ENCODE measurements at regions not wholly inside any gene's neighbourhood (a gene's known extent, or its start where the extent isn't known, plus 50 kb on each side); places are given as distances from the start of the nearest gene placed in this dataset.

GRCh38 chr5:56489272-56489671, 256.1 kb upstream of the ANKRD55 start:
- no peak for ATAC-seq (replicated peaks in 1 of 4)
- POLR2A ChIA-PET, result no interaction called here
- no peak for DNase-seq

GRCh38 chr5:56487528-56488115, 254.5 kb upstream of the ANKRD55 start:
- Mint-ChIP-seq H3K4me3 (no peak overlapping the region), H3K4me1 (peaks cover 17 to 27% (median 19%) of the 10 kb centered on the region in 3 donors), H3K36me3 (no peaks in the 10 kb centered on the region), H3K27ac (no peak overlapping the region), H3K9me3 (peaks cover 3 to 5% (median 4%) of the 10 kb centered on the region in 3 donors), H3K27me3 (no peaks in the 10 kb centered on the region)
- no peaks in the 10 kb centered on the region for H3K27me3 ChIP-seq (replicated peaks in 1 of 2; ENCODE audit: control insufficient read depth in 2 of 2, extremely low read depth in 1 of 2, insufficient read depth in 2 of 2, low read length in 1 of 2)
- ATAC-seq (replicated peaks in 1 of 4) (no peak), DNase-seq (no peak)
- H3K9me3 ChIP-seq, result no peaks in the 10 kb centered on the region
- 90% methylated on average over 23 of the region's 25 CpGs for WGBS (ENCODE audit: insufficient coverage)
- no peak overlapping the region for H3K4me3 ChIP-seq (ENCODE audit: control insufficient read depth in 1 of 2, extremely low read depth in 1 of 2, low read length in 1 of 2)
- H3K27ac ChIP-seq (ENCODE audit: low read length), result no peak overlapping the region
- POLR2A ChIA-PET, result no interaction called here
- no peaks in the 10 kb centered on the region for H3K36me3 ChIP-seq (ENCODE audit: control insufficient read depth in 2 of 2, extremely low read depth in 1 of 2, insufficient read depth in 1 of 2, low read length in 1 of 2)
- CTCF ChIA-PET, result no interaction called here
- H3K4me1 ChIP-seq (ENCODE audit: control insufficient read depth in 1 of 2, extremely low read depth in 1 of 2, insufficient read depth in 2 of 2, low read length in 2 of 2), result peaks cover 8 to 12% of the 10 kb centered on the region in 2 experiments

More at GRCh38 chr5:56489272-56489671, 256.1 kb upstream of the ANKRD55 start:
- CTCF ChIA-PET, result no interaction called here
- Mint-ChIP-seq H3K27me3 (no peaks in the 10 kb centered on the region), H3K9me3 (peaks cover 3 to 5% (median 4%) of the 10 kb centered on the region in 3 donors), H3K4me3 (no peak overlapping the region), H3K36me3 (no peaks in the 10 kb centered on the region), H3K27ac (no peak overlapping the region), H3K4me1 (peaks cover 17 to 23% (median 19%) of the 10 kb centered on the region in 3 donors)
- Histone ChIP-seq H3K4me3 (ENCODE audit: control insufficient read depth in 1 of 2, extremely low read depth in 1 of 2, low read length in 1 of 2) (no peak overlapping the region), H3K9me3 (no peaks in the 10 kb centered on the region), H3K36me3 (ENCODE audit: control insufficient read depth in 2 of 2, extremely low read depth in 1 of 2, insufficient read depth in 1 of 2, low read length in 1 of 2) (no peaks in the 10 kb centered on the region), H3K27ac (ENCODE audit: low read length) (no peak overlapping the region), H3K27me3 (replicated peaks in 1 of 2; ENCODE audit: control insufficient read depth in 2 of 2, extremely low read depth in 1 of 2, insufficient read depth in 2 of 2, low read length in 1 of 2) (no peaks in the 10 kb centered on the region), H3K4me1 (ENCODE audit: control insufficient read depth in 1 of 2, extremely low read depth in 1 of 2, insufficient read depth in 2 of 2, low read length in 2 of 2) (peaks cover 8 to 12% of the 10 kb centered on the region in 2 experiments)
- 75% methylated on average over 1 of the region's 4 CpGs for WGBS (ENCODE audit: insufficient coverage)

DNA sequence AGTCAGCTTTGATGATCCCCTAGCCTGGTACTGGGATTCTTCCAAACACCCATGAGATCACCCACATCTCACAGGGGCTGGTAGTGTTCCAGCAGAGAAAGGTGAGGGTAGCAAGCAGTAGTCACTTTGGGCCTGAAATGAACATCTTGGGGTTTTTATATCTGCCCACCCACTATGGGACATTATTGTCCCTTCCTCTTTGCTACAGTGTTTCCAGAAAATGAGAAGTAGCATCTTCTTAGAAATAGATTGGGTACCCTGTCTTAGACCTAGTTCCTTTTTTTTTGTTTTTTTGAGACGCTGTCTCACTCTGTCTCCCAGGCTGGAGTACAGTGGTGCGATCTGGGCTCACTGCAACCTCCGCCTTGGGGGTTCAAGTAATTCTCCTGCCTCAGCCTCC, 249.2 kb upstream of the ANKRD55 start:
- H3K4me1 Mint-ChIP-seq, result peaks cover 33 to 47% (median 39%) of the 10 kb centered on the region in 3 donors
- Histone ChIP-seq H3K4me3 (ENCODE audit: control insufficient read depth in 1 of 2, extremely low read depth in 1 of 2, low read length in 1 of 2) (no peak overlapping the region), H3K27me3 (replicated peaks in 1 of 2; ENCODE audit: control insufficient read depth in 2 of 2, extremely low read depth in 1 of 2, insufficient read depth in 2 of 2, low read length in 1 of 2) (peaks cover 0 to 16% of the 10 kb centered on the region in 2 experiments), H3K27ac (ENCODE audit: low read length) (no peak overlapping the region), H3K4me1 (ENCODE audit: control insufficient read depth in 1 of 2, extremely low read depth in 1 of 2, insufficient read depth in 2 of 2, low read length in 2 of 2) (peaks cover 25 to 40% of the 10 kb centered on the region in 2 experiments), H3K36me3 (ENCODE audit: control insufficient read depth in 2 of 2, extremely low read depth in 1 of 2, insufficient read depth in 1 of 2, low read length in 1 of 2) (no peaks in the 10 kb centered on the region), H3K9me3 (no peaks in the 10 kb centered on the region)
- H3K36me3 Mint-ChIP-seq, result no peaks in the 10 kb centered on the region
- H3K4me3 Mint-ChIP-seq, result peak overlapping the region; percentile 82 to 93 (median 86)
- H3K9me3 Mint-ChIP-seq, result peaks cover 3 to 5% (median 4%) of the 10 kb centered on the region in 3 donors
- H3K27ac Mint-ChIP-seq, result peak overlapping the region; percentile 94 to 96
- ChIA-PET POLR2A (no interaction called here), CTCF (no interaction called here)
- no peak for DNase-seq
- 83% methylated on average over 1 of the region's 3 CpGs for WGBS (ENCODE audit: insufficient coverage)
- no peaks in the 10 kb centered on the region for H3K27me3 Mint-ChIP-seq
- no peak for ATAC-seq (replicated peaks in 1 of 4)

- Histone ChIP-seq H3K9me3 (no peaks in the 10 kb centered on the region), H3K36me3 (ENCODE audit: control insufficient read depth in 2 of 2, extremely low read depth in 1 of 2, insufficient read depth in 1 of 2, low read length in 1 of 2) (no peaks in the 10 kb centered on the region), H3K4me1 (ENCODE audit: control insufficient read depth in 1 of 2, extremely low read depth in 1 of 2, insufficient read depth in 2 of 2, low read length in 2 of 2) (peaks cover 28 to 47% of the 10 kb centered on the region in 2 experiments), H3K27me3 (replicated peaks in 1 of 2; ENCODE audit: control insufficient read depth in 2 of 2, extremely low read depth in 1 of 2, insufficient read depth in 2 of 2, low read length in 1 of 2) (peaks cover 0 to 16% of the 10 kb centered on the region in 2 experiments), H3K4me3 (ENCODE audit: control insufficient read depth in 1 of 2, extremely low read depth in 1 of 2, low read length in 1 of 2) (peak overlapping the region; percentile 53 to 65), H3K27ac (ENCODE audit: low read length) (peak overlapping the region; percentile 82)
- H3K4me1 Mint-ChIP-seq, result peaks cover 33 to 54% (median 46%) of the 10 kb centered on the region in 3 donors
- peak in 3 of 4 experiments; percentile 13 to 15 (median 14) for ATAC-seq (replicated peaks in 1 of 4)
- H3K4me3 Mint-ChIP-seq, result peak overlapping the region; percentile 82 to 93 (median 86)
- ChIA-PET POLR2A (no interaction called here), CTCF (no interaction called here)
- peak overlapping the region; percentile 94 to 96 for H3K27ac Mint-ChIP-seq
- H3K27me3 Mint-ChIP-seq, result no peaks in the 10 kb centered on the region
- no peaks in the 10 kb centered on the region for H3K36me3 Mint-ChIP-seq
- 26% methylated on average over 13 of the region's 26 CpGs for WGBS (ENCODE audit: insufficient coverage)
- H3K9me3 Mint-ChIP-seq, result peaks cover 1 to 2% (median 2%) of the 10 kb centered on the region in 3 donors
- DNase-seq, result peak in 8 of 35 experiments; percentile 6 to 56 (median 34)
Measured at GRCh38 chr5:56481428-56482357, 248.6 kb upstream of the ANKRD55 start.

- H3K27me3 ChIP-seq (replicated peaks in 1 of 2; ENCODE audit: control insufficient read depth in 2 of 2, extremely low read depth in 1 of 2, insufficient read depth in 2 of 2, low read length in 1 of 2), result peaks cover 0 to 16% of the 10 kb centered on the region in 2 experiments
- peak overlapping the region; percentile 82 for H3K27ac ChIP-seq (ENCODE audit: low read length)
- no peaks in the 10 kb centered on the region for H3K36me3 ChIP-seq (ENCODE audit: control insufficient read depth in 2 of 2, extremely low read depth in 1 of 2, insufficient read depth in 1 of 2, low read length in 1 of 2)
- Mint-ChIP-seq H3K27ac (peak overlapping the region; percentile 96 to 97), H3K36me3 (no peaks in the 10 kb centered on the region), H3K27me3 (no peaks in the 10 kb centered on the region), H3K9me3 (no peaks in the 10 kb centered on the region), H3K4me3 (peak overlapping the region; percentile 82 to 93 (median 86)), H3K4me1 (peaks cover 33 to 61% (median 54%) of the 10 kb centered on the region in 3 donors)
- WGBS (ENCODE audit: insufficient coverage), result 2% methylated on average over 49 of the region's 62 CpGs
- DNase-seq (peak in 23 of 35 experiments; percentile 8 to 56 (median 28)), ATAC-seq (replicated peaks in 1 of 4) (peak; percentile 7 to 19 (median 10))
- peaks cover 28 to 50% of the 10 kb centered on the region in 2 experiments for H3K4me1 ChIP-seq (ENCODE audit: control insufficient read depth in 1 of 2, extremely low read depth in 1 of 2, insufficient read depth in 2 of 2, low read length in 2 of 2)
- H3K9me3 ChIP-seq, result no peaks in the 10 kb centered on the region
- POLR2A ChIA-PET, result interaction anchor here (0.6 kb wide), 2 partner anchors 118 to 153 kb away, joined by 3 to 16 read pairs; no protein-coding TSS in a partner anchor
- CTCF ChIA-PET, result interaction anchor here in 1 of 2 donors (1.1 to 1.6 kb wide), 2 partner anchors 358 to 361 kb away, joined by 3 to 11 read pairs; no protein-coding TSS in a partner anchor
- H3K4me3 ChIP-seq (ENCODE audit: control insufficient read depth in 1 of 2, extremely low read depth in 1 of 2, low read length in 1 of 2), result peak overlapping the region; percentile 53 to 65
Measured at GRCh38 chr5:56480705-56481427, 247.7 kb upstream of the ANKRD55 start.
